ENCODE measurements at regions not wholly inside any gene's neighbourhood (a gene's known extent, or its start where the extent isn't known, plus 50 kb on each side); places are given as distances from the start of the nearest gene placed in this dataset.

GRCh38 chrX:40945361-40945713 lies 139.9 kb upstream of the USP9X start:
- ATAC-seq, result peak; percentile 97
- no peak for TF ChIP-seq ZZZ3 (IDR thresholded peaks at IDR 0.05; ENCODE audit: control insufficient read depth, insufficient read length, low read depth)
- peak; percentile 71 to 76; a peak in 3 of 4 replicates for TF ChIP-seq BHLHE40 (IDR thresholded peaks at IDR 0.05; ENCODE audit: borderline replicate concordance in 1 of 2, low read depth in 2 of 2, low read length in 1 of 2)
- TF ChIP-seq PAX5 (IDR thresholded peaks at IDR 0.05; ENCODE audit: borderline replicate concordance, low read depth, low read length), result 0 out of 2 replicates have a peak, but pooled peaks have one; percentile 20
- TF ChIP-seq ZNF207 (IDR thresholded peaks at IDR 0.05; ENCODE audit: borderline replicate concordance), result no peak
- TF ChIP-seq USF2 (IDR thresholded peaks at IDR 0.05; ENCODE audit: borderline replicate concordance, low read depth, low read length), result no peak
- TF ChIP-seq NBN (IDR thresholded peaks at IDR 0.05), result no peak
- peak; percentile 57; the same call in 1 of the 2 replicates for TF ChIP-seq DPF2 (IDR thresholded peaks at IDR 0.05)
- 0 out of 2 replicates have a peak, but pooled peaks have one; percentile 30 for TF ChIP-seq NFIC (IDR thresholded peaks at IDR 0.05; ENCODE audit: low read depth, low read length)
- peak; percentile 61; the same call in 1 of the 2 replicates for TF ChIP-seq EED (IDR thresholded peaks at IDR 0.05; ENCODE audit: low read depth)
- TF ChIP-seq NR2F1 (conservative IDR thresholded peaks at IDR 0.05), result 0 out of 2 replicates have a peak, but pooled peaks have one; percentile 26
- TF ChIP-seq BMI1 (IDR thresholded peaks at IDR 0.05; ENCODE audit: borderline replicate concordance), result 0 out of 2 replicates have a peak, but pooled peaks have one; percentile 32
- 0 out of 2 replicates have a peak, but pooled peaks have one; percentile 24 for TF ChIP-seq ATF2 (IDR thresholded peaks at IDR 0.05; ENCODE audit: low read length)
- TF ChIP-seq BCL11A (IDR thresholded peaks at IDR 0.05; ENCODE audit: low read depth, low read length), result peak; percentile 29; the same call in 1 of the 2 replicates
- peak; percentile 89 to 92 for TF ChIP-seq IKZF2 (IDR thresholded peaks at IDR 0.05)
- TF ChIP-seq EP300 (IDR thresholded peaks at IDR 0.05; ENCODE audit: borderline replicate concordance in 1 of 2, control insufficient read depth in 1 of 2, low read depth in 2 of 2, low read length in 2 of 2), result peak in 1 of 2 experiments; percentile 47; a peak in 2 of 4 replicates
- no peak for TF ChIP-seq HDAC2 (IDR thresholded peaks at IDR 0.05)
- TF ChIP-seq ATF7 (IDR thresholded peaks at IDR 0.05; ENCODE audit: low read depth), result 0 out of 2 replicates have a peak, but pooled peaks have one; percentile 29
- TF ChIP-seq, protein P1, sequence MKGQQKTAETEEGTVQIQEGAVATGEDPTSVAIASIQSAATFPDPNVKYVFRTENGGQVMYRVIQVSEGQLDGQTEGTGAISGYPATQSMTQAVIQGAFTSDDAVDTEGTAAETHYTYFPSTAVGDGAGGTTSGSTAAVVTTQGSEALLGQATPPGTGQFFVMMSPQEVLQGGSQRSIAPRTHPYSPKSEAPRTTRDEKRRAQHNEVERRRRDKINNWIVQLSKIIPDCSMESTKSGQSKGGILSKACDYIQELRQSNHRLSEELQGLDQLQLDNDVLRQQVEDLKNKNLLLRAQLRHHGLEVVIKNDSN (IDR thresholded peaks at IDR 0.05; ENCODE audit: borderline replicate concordance, extremely low read length, insufficient read depth, low read depth, low read length), result no peak
- peak; percentile 71 for TF ChIP-seq SPI1 (IDR thresholded peaks at IDR 0.05; ENCODE audit: borderline replicate concordance, insufficient read depth, low read depth, low read length)
- TF ChIP-seq RELB (IDR thresholded peaks at IDR 0.05; ENCODE audit: low read depth), result peak; percentile 57; the same call in 1 of the 2 replicates
- peak in 1 of 2 experiments; percentile 50; a peak in 1 of 4 replicates for TF ChIP-seq ETV6 (conservative IDR thresholded peaks at IDR 0.05 in 1 of 2, IDR thresholded peaks at IDR 0.05 in 1 of 2; ENCODE audit: borderline replicate concordance in 1 of 2, low read depth in 1 of 2)

More at GRCh38 chrX:40945361-40945713, 139.9 kb upstream of the USP9X start:
- FAIRE-seq (peak; percentile 79), DNase-seq (ENCODE audit: low read depth, low spot score) (peak; percentile 40)
- H3K9me3 ChIP-seq (replicated peaks; ENCODE audit: control insufficient read depth, insufficient read depth, low read length), result no peaks in the 10 kb centered on the region
- SMC1A ChIA-PET (ENCODE audit: uncharacterized antibody, unreplicated experiment), result no interaction called here
- H3K9ac ChIP-seq (ENCODE audit: control insufficient read depth, insufficient read depth, low read length), result no peak overlapping the region
- BruUV-seq (replicated peaks), result no TSS peak
- H3K27ac ChIP-seq (ENCODE audit: control insufficient read depth, insufficient read depth), result no peak overlapping the region
- no peak overlapping the region for H3K4me3 ChIP-seq
- CTCF ChIA-PET, result no interaction called here
- in situ Hi-C loops (cut with MboI), result no loop called here
- intact Hi-C loops (cut with micrococcal nuclease; ENCODE audit: unreplicated experiment), result no loop called here
- RAD21 ChIA-PET (ENCODE audit: unreplicated experiment), result no interaction called here
- H3K4me1 ChIP-seq (ENCODE audit: control insufficient read depth, insufficient read depth, low read length), result no peaks in the 10 kb centered on the region
- H2AFZ ChIP-seq (ENCODE audit: control insufficient read depth, low read depth, low read length), result no peak overlapping the region
- no peaks in the 10 kb centered on the region for H3K27me3 ChIP-seq (replicated peaks in 1 of 2; ENCODE audit: control insufficient read depth in 2 of 2, insufficient read depth in 2 of 2, low read length in 1 of 2)
- H3K36me3 ChIP-seq (ENCODE audit: control insufficient read depth in 2 of 2, insufficient read depth in 2 of 2, low read length in 1 of 2), result no peaks in the 10 kb centered on the region
- 43% methylated on average over 5 of the region's 5 CpGs for WGBS (ENCODE audit: insufficient coverage, insufficient replicate concordance, low lambda C conversion rate, missing lambda C conversion rate)
- POLR2A ChIA-PET, result no interaction called here
- no peaks in the 10 kb centered on the region for H3K79me2 ChIP-seq (ENCODE audit: control insufficient read depth, insufficient read depth, low read length)
- H3K4me2 ChIP-seq (ENCODE audit: control insufficient read depth, insufficient read depth), result no peak overlapping the region
- no peaks in the 10 kb centered on the region for H4K20me1 ChIP-seq (ENCODE audit: control insufficient read depth, insufficient read depth)
